H7 (cell line): ENCODE measurements at regions not wholly inside any gene's neighbourhood (a gene's known extent, or its start where the extent isn't known, plus 50 kb on each side); places are given as distances from the start of the nearest gene placed in this dataset.
A peak's percentile ranks its signal among the peaks of the same experiment; 100 is the strongest.
"Not testable (repeated sequence)": the region's sequence is repeated elsewhere in the genome, so short reads cannot be mapped to it uniquely, and the experiment has no call there.

Experiments
- DNase-seq: peaks from one replicate; pipeline ENCODE4 v3.0.0; 2012
- H3K27me3 ChIP-seq: 2 replicates; pipeline ENCODE4 v1.6.0; 2011; ENCODE audit warnings: mild to moderate bottlenecking, low read length; ENCODE audit not compliant: control insufficient read depth, insufficient read depth
- H3K36me3 ChIP-seq: replicated peaks from 2 replicates; pipeline ENCODE4 v1.5.1; 2011; ENCODE audit warnings: low read length; ENCODE audit not compliant: control insufficient read depth, insufficient read depth
- H3K4me3 ChIP-seq: 2 replicates; pipeline ENCODE4 v1.5.1; 2011; ENCODE audit warnings: low read depth, mild to moderate bottlenecking, control low read depth, low read length, moderate library complexity; ENCODE audit not compliant: insufficient read depth

GRCh38 chr1:187952446-187952845 is 1123.7 kb downstream of the PLA2G4A start:
- Histone ChIP-seq H3K4me3 (no peak overlapping the region), H3K27me3 (no peaks in the 10 kb centered on the region), H3K36me3 (no peaks in the 10 kb centered on the region)
- no peak for DNase-seq

GRCh38 chr1:187956975-187957374 is 1128.2 kb downstream of the PLA2G4A start:
- no peak for DNase-seq
- Histone ChIP-seq H3K27me3 (no peaks in the 10 kb centered on the region), H3K4me3 (no peak overlapping the region)

GRCh38 chr1:187958207-187958606 is 1129.5 kb downstream of the PLA2G4A start:
- no peaks in the 10 kb centered on the region for H3K36me3 ChIP-seq
- H3K4me3 ChIP-seq = no peak overlapping the region
- H3K27me3 ChIP-seq = no peaks in the 10 kb centered on the region
- no peak for DNase-seq

More at GRCh38 chr1:187956975-187957374, 1128.2 kb downstream of the PLA2G4A start:
- no peaks in the 10 kb centered on the region for H3K36me3 ChIP-seq

- no peak overlapping the region for H3K4me3 ChIP-seq
- no peaks in the 10 kb centered on the region for H3K36me3 ChIP-seq
- no peak for DNase-seq
- no peaks in the 10 kb centered on the region for H3K27me3 ChIP-seq
These were observed 1130.3 kb downstream of the PLA2G4A start for GRCh38 chr1:187959062-187959461.

- DNase-seq = no peak
- Histone ChIP-seq H3K4me3 (no peak overlapping the region), H3K36me3 (no peaks in the 10 kb centered on the region), H3K27me3 (no peaks in the 10 kb centered on the region)
These were observed 1131.4 kb downstream of the PLA2G4A start for GRCh38 chr1:187960125-187960638.

- H3K36me3 ChIP-seq = no peaks in the 10 kb centered on the region
- H3K27me3 ChIP-seq = no peaks in the 10 kb centered on the region
- no peak for DNase-seq
- H3K4me3 ChIP-seq = no peak overlapping the region
These were observed 1133.1 kb downstream of the PLA2G4A start for GRCh38 chr1:187961895-187962294.

GRCh38 chr1:187971851-187972250 is 1143.1 kb downstream of the PLA2G4A start:
- Histone ChIP-seq H3K4me3 (no peak overlapping the region), H3K27me3 (no peaks in the 10 kb centered on the region), H3K36me3 (no peaks in the 10 kb centered on the region)
- DNase-seq = no peak

- H3K27me3 ChIP-seq = no peaks in the 10 kb centered on the region
- H3K36me3 ChIP-seq = no peaks in the 10 kb centered on the region
- DNase-seq = no peak
- no peak overlapping the region for H3K4me3 ChIP-seq
These were observed 1148.5 kb downstream of the PLA2G4A start for GRCh38 chr1:187977298-187977697.

GRCh38 chr1:187985145-187985896 is 1156.6 kb downstream of the PLA2G4A start:
- H3K4me3 ChIP-seq = no peak overlapping the region

GRCh38 chr1:187985897-187986654 is 1157.3 kb downstream of the PLA2G4A start:
- Histone ChIP-seq H3K36me3 (no peaks in the 10 kb centered on the region), H3K4me3 (no peak overlapping the region), H3K27me3 (no peaks in the 10 kb centered on the region)
- DNase-seq = no peak

More at GRCh38 chr1:187985145-187985896, 1156.6 kb downstream of the PLA2G4A start:
- H3K36me3 ChIP-seq = no peaks in the 10 kb centered on the region
- DNase-seq = no peak
- no peaks in the 10 kb centered on the region for H3K27me3 ChIP-seq

- no peak for DNase-seq
- H3K4me3 ChIP-seq = no peak overlapping the region
- H3K27me3 ChIP-seq = no peaks in the 10 kb centered on the region
These were observed 1158.6 kb downstream of the PLA2G4A start for GRCh38 chr1:187987236-187987776.

GRCh38 chr1:187991944-187992343 is 1163.2 kb downstream of the PLA2G4A start:
- no peaks in the 10 kb centered on the region for H3K27me3 ChIP-seq
- no peak for DNase-seq
- no peaks in the 10 kb centered on the region for H3K36me3 ChIP-seq
- H3K4me3 ChIP-seq = no peak overlapping the region

More at GRCh38 chr1:187987236-187987776, 1158.6 kb downstream of the PLA2G4A start:
- H3K36me3 ChIP-seq = no peaks in the 10 kb centered on the region

- DNase-seq = no peak
- H3K4me3 ChIP-seq = no peak overlapping the region
- no peaks in the 10 kb centered on the region for H3K36me3 ChIP-seq
- no peaks in the 10 kb centered on the region for H3K27me3 ChIP-seq
These were observed 1168.0 kb downstream of the PLA2G4A start for GRCh38 chr1:187996780-187997179.

- peak; percentile 6 for DNase-seq
- Histone ChIP-seq H3K27me3 (no peaks in the 10 kb centered on the region), H3K36me3 (no peaks in the 10 kb centered on the region), H3K4me3 (no peak overlapping the region)
These were observed 1171.2 kb downstream of the PLA2G4A start for GRCh38 chr1:187999973-188000372.

GRCh38 chr1:188003687-188004086 is 1174.9 kb downstream of the PLA2G4A start:
- not testable (repeated sequence) for H3K36me3 ChIP-seq, DNase-seq

More at GRCh38 chr1:188003687-188004086, 1174.9 kb downstream of the PLA2G4A start:
- H3K4me3 ChIP-seq, H3K27me3 ChIP-seq: not testable (repeated sequence)
